PC-9 (cell line): ENCODE measurements at regions not wholly inside any gene's neighbourhood (a gene's known extent, or its start where the extent isn't known, plus 50 kb on each side); places are given as distances from the start of the nearest gene placed in this dataset.

ENCODE experiments used
- BruUV-seq: library from RNA; stranded (reverse); fragments of 400-500 nt; replicated peaks from 2 replicates; lab custom pipeline; 2021; lab: Mats Ljungman, UMichigan
- CTCF ChIA-PET: fragments of 300-600 bp; sonication (Branson Sonifier 250); formaldehyde crosslinking; loops from one replicate; lab custom pipeline; 2022; ENCODE audit warnings: antibody characterized with exemption; lab: Charles Lee
- POLR2A ChIA-PET: fragments of 300-600 bp; sonication (Branson Sonifier 250); formaldehyde crosslinking; loops from one replicate; lab custom pipeline; 2022; ENCODE audit warnings: antibody characterized with exemption; ENCODE audit not compliant: unreplicated experiment; lab: Charles Lee
- DNase-seq, 2 experiments: peaks; one replicate each; pipeline versions ENCODE4 v3.0.0 to v3.0.0-alpha.2; 2015 to 2022; ENCODE audit warnings: mixed read lengths in 1 of 2
- H2AFZ ChIP-seq: fragments of 200-600 bp; sonication (generic); 2 replicates; pipeline ENCODE4 v1.8.1; 2017; ENCODE audit warnings: antibody characterized with exemption
- H3F3A ChIP-seq: fragments of 200-600 bp; sonication (generic); 2 replicates; pipeline ENCODE4 v1.8.1; 2017; ENCODE audit warnings: antibody characterized with exemption, mild to moderate bottlenecking, low read depth; ENCODE audit not compliant: insufficient read depth
- H3K27ac ChIP-seq: fragments of 200-600 bp; sonication (generic); 2 replicates; pipeline ENCODE4 v1.6.1; 2016; ENCODE audit warnings: mixed run types
- H3K27me3 ChIP-seq: fragments of 200-600 bp; sonication (generic); 2 replicates; pipeline ENCODE4 v1.6.1; 2016; ENCODE audit warnings: low read depth, mixed run types; ENCODE audit not compliant: insufficient read depth
- H3K36me3 ChIP-seq: fragments of 200-600 bp; sonication (generic); 2 replicates; pipeline ENCODE4 v1.6.1; 2016; ENCODE audit warnings: low read depth, mixed run types
- H3K4me1 ChIP-seq: fragments of 200-600 bp; sonication (generic); replicated peaks from 2 replicates; pipeline ENCODE4 v1.6.1; 2016; ENCODE audit warnings: mixed run types; ENCODE audit not compliant: insufficient read depth
- H3K4me2 ChIP-seq: fragments of 200-600 bp; sonication (generic); 2 replicates; pipeline ENCODE4 v1.6.1; 2017; ENCODE audit warnings: mixed run types
- H3K4me3 ChIP-seq: fragments of 200-600 bp; sonication (generic); 2 replicates; pipeline ENCODE4 v1.6.1; 2016; ENCODE audit warnings: mixed run types
- H3K79me2 ChIP-seq: fragments of 200-600 bp; sonication (generic); 2 replicates; pipeline ENCODE4 v1.6.1; 2017; ENCODE audit warnings: low read depth, mixed run types
- H3K9me2 ChIP-seq: fragments of 200-600 bp; sonication (generic); 2 replicates; pipeline ENCODE4 v1.8.1; 2017; ENCODE audit warnings: mild to moderate bottlenecking; ENCODE audit not compliant: insufficient read depth
- H3K9me3 ChIP-seq: fragments of 200-600 bp; sonication (generic); 2 replicates; pipeline ENCODE4 v1.8.1; 2016; ENCODE audit warnings: low read depth; ENCODE audit not compliant: insufficient read depth
- H4K20me1 ChIP-seq: fragments of 200-600 bp; sonication (generic); 2 replicates; pipeline ENCODE4 v1.8.1; 2017; ENCODE audit not compliant: insufficient read depth
- CTCF ChIP-seq: fragments of 200-600 bp; sonication (generic); conservative IDR thresholded peaks from 2 replicates; pipeline ENCODE4 v1.6.1; 2017; ENCODE audit warnings: mixed run types, antibody characterized with exemption, mild to moderate bottlenecking, moderate library complexity
- EZH2 ChIP-seq: fragments of 200-600 bp; sonication (generic); IDR thresholded peaks from 2 replicates; pipeline ENCODE4 v1.8.0; 2017; ENCODE audit warnings: antibody characterized with exemption, low read depth
- intact Hi-C: fragments of 100-400 bp; cut with micrococcal nuclease; formaldehyde crosslinking; loops from one replicate; pipeline ENCODE4 v1.10.0; 2022; ENCODE audit not compliant: unreplicated experiment

- DNase-seq, result no peak
- no peaks in the 10 kb centered on the region for H3K9me3 ChIP-seq
- H3K4me3 ChIP-seq, result no peak overlapping the region
- H3K79me2 ChIP-seq, result no peaks in the 10 kb centered on the region
- no peaks in the 10 kb centered on the region for H4K20me1 ChIP-seq
- H3K4me1 ChIP-seq, result no peaks in the 10 kb centered on the region
- POLR2A ChIA-PET, result no interaction called here
- no TSS peak for BruUV-seq
- intact Hi-C loops, result no loop called here
- no peaks in the 10 kb centered on the region for H3K36me3 ChIP-seq
- H3F3A ChIP-seq, result no peaks in the 10 kb centered on the region
- no peak overlapping the region for H2AFZ ChIP-seq
- no peak overlapping the region for H3K27ac ChIP-seq
- CTCF ChIA-PET, result interaction anchor here (0.7 kb wide), 1 partner anchor 395 kb away, joined by 3 read pairs; no protein-coding TSS in a partner anchor
- TF ChIP-seq EZH2, result no peak
- no peak for TF ChIP-seq CTCF
- H3K9me2 ChIP-seq, result no peaks in the 10 kb centered on the region
- H3K4me2 ChIP-seq, result no peak overlapping the region
- no peaks in the 10 kb centered on the region for H3K27me3 ChIP-seq
These were observed 93.4 kb downstream of the ABHD5 start for GRCh38 chr3:43783987-43784639.

GRCh38 chr3:43784640-43785011, 93.9 kb downstream of the ABHD5 start:
- Histone ChIP-seq H3F3A (no peaks in the 10 kb centered on the region), H3K36me3 (no peaks in the 10 kb centered on the region), H2AFZ (no peak overlapping the region), H3K27ac (no peak overlapping the region), H3K4me1 (no peaks in the 10 kb centered on the region), H3K9me2 (no peaks in the 10 kb centered on the region), H3K27me3 (no peaks in the 10 kb centered on the region), H3K4me3 (no peak overlapping the region), H3K79me2 (no peaks in the 10 kb centered on the region), H4K20me1 (no peaks in the 10 kb centered on the region), H3K9me3 (no peaks in the 10 kb centered on the region), H3K4me2 (no peak overlapping the region)
- no TSS peak for BruUV-seq
- ChIA-PET CTCF (interaction anchor here (0.7 kb wide), 1 partner anchor 394 kb away, joined by 3 read pairs; no protein-coding TSS in a partner anchor), POLR2A (no interaction called here)
- intact Hi-C loops, result no loop called here
- no peak for DNase-seq
- TF ChIP-seq EZH2 (no peak), CTCF (no peak)

- Histone ChIP-seq H3K27ac (no peak overlapping the region), H3K4me3 (no peak overlapping the region), H4K20me1 (no peaks in the 10 kb centered on the region), H2AFZ (no peak overlapping the region), H3K9me3 (no peaks in the 10 kb centered on the region), H3F3A (no peaks in the 10 kb centered on the region), H3K79me2 (no peaks in the 10 kb centered on the region), H3K36me3 (no peaks in the 10 kb centered on the region), H3K4me2 (no peak overlapping the region), H3K4me1 (no peaks in the 10 kb centered on the region), H3K27me3 (no peaks in the 10 kb centered on the region), H3K9me2 (no peaks in the 10 kb centered on the region)
- no peak for DNase-seq
- BruUV-seq, result no TSS peak
- no peak for TF ChIP-seq CTCF
- ChIA-PET POLR2A (no interaction called here), CTCF (no interaction called here)
- intact Hi-C loops, result no loop called here
These were observed 94.8 kb downstream of the ABHD5 start for GRCh38 chr3:43785551-43785950.
